GM12878 (cell line): ENCODE measurements at regions not wholly inside any gene's neighbourhood (a gene's known extent, or its start where the extent isn't known, plus 50 kb on each side); places are given as distances from the start of the nearest gene placed in this dataset.

Experiments used
- MYC ChIP-seq: IDR thresholded peaks from 2 replicates; pipeline ENCODE4 v1.6.1; 2011; ENCODE audit warnings: mild to moderate bottlenecking, low read length, moderate library complexity, inconsistent platforms; ENCODE audit not compliant: insufficient read depth, insufficient replicate concordance, insufficient read length, severe bottlenecking
- USF1 ChIP-seq: IDR thresholded peaks from 2 replicates; pipeline ENCODE4 v1.6.1; 2011; ENCODE audit warnings: borderline replicate concordance, low read depth, mild to moderate bottlenecking, moderate library complexity, mixed read lengths, low read length; ENCODE audit not compliant: insufficient read depth; ENCODE audit errors: extremely low read length

DNA sequence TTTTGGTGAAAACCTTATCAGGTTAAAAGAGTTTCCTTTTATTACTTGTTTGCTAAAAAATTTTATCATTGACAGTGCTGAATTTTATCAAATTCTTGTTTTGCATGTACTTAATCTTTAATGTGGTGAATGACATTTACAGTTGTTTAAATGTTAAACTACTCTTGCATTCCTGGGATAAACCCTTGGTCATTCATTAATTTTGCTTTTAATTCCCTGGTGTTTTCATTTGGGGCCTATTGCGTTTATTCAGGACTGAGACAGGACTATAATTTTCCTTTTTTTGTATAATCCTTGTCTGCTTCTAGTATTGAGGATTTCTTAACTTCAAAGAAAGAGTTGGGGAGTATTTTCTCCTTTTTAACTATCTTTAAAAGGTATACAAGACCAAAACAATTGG lies 98.7 kb upstream of the TLL1 start:
- TF ChIP-seq USF1 (no peak), MYC (no peak)
